H9 (cell line): ENCODE measurements at regions not wholly inside any gene's neighbourhood (a gene's known extent, or its start where the extent isn't known, plus 50 kb on each side); places are given as distances from the start of the nearest gene placed in this dataset.

Experiments
- DNase-seq: peaks from one replicate; pipeline ENCODE4 v3.0.0-alpha.2; 2017
- H2AFZ ChIP-seq: one replicate; pipeline ENCODE4 v1.6.1; 2013; ENCODE audit warnings: mild to moderate bottlenecking, low read length, control low read depth, moderate library complexity
- H2AK5ac ChIP-seq: 2 replicates; pipeline ENCODE4 v1.6.1; 2013; ENCODE audit warnings: low read length, control low read depth, mixed read lengths; ENCODE audit not compliant: insufficient read length
- H2BK120ac ChIP-seq: one replicate; pipeline ENCODE4 v1.6.1; 2013; ENCODE audit warnings: low read depth, mild to moderate bottlenecking, low read length, control low read depth, inconsistent platforms; ENCODE audit not compliant: poor library complexity, severe bottlenecking
- H2BK12ac ChIP-seq: 2 replicates; pipeline ENCODE4 v1.6.1; 2013; ENCODE audit warnings: low read length, control low read depth, mixed read lengths, low read depth; ENCODE audit not compliant: insufficient read length
- H2BK15ac ChIP-seq: 2 replicates; pipeline ENCODE4 v1.6.1; 2013; ENCODE audit warnings: low read depth, low read length, control low read depth
- H2BK20ac ChIP-seq: one replicate; pipeline ENCODE4 v1.6.1; 2013; ENCODE audit warnings: low read depth, mild to moderate bottlenecking, low read length, control low read depth, inconsistent platforms; ENCODE audit not compliant: poor library complexity, severe bottlenecking
- H2BK5ac ChIP-seq: 2 replicates; pipeline ENCODE4 v1.6.1; 2013; ENCODE audit warnings: low read length, control low read depth, mixed read lengths; ENCODE audit not compliant: insufficient read length
- H3K14ac ChIP-seq: 2 replicates; pipeline ENCODE4 v1.6.1; 2013; ENCODE audit warnings: low read length, control low read depth; ENCODE audit not compliant: insufficient read depth
- H3K18ac ChIP-seq: 2 replicates; pipeline ENCODE4 v1.6.1; 2013; ENCODE audit warnings: low read depth, mild to moderate bottlenecking, mixed read lengths, low read length, control low read depth; ENCODE audit not compliant: insufficient read length
- H3K23ac ChIP-seq: 2 replicates; pipeline ENCODE4 v1.6.1; 2013; ENCODE audit warnings: low read length, control low read depth, mixed read lengths, low read depth; ENCODE audit not compliant: insufficient read length
- H3K23me2 ChIP-seq: 2 replicates; pipeline ENCODE4 v1.6.1; 2013; ENCODE audit warnings: low read depth, mild to moderate bottlenecking, mixed read lengths, low read length, control low read depth; ENCODE audit not compliant: insufficient read length, poor library complexity, severe bottlenecking
- H3K27ac ChIP-seq: 2 replicates; pipeline ENCODE4 v1.5.1; 2013; ENCODE audit warnings: low read length, control low read depth, mixed read lengths, low read depth; ENCODE audit not compliant: insufficient read length
- H3K27me3 ChIP-seq: 2 replicates; pipeline ENCODE4 v1.6.1; 2013; ENCODE audit warnings: low read length, control low read depth, inconsistent platforms; ENCODE audit not compliant: insufficient read depth
- H3K4ac ChIP-seq: 2 replicates; pipeline ENCODE4 v1.6.1; 2013; ENCODE audit warnings: low read depth, mild to moderate bottlenecking, control low read depth, inconsistent platforms, low read length, moderate library complexity
- H3K4me1 ChIP-seq: 2 replicates; pipeline ENCODE4 v1.6.1; 2013; ENCODE audit warnings: low read length, control low read depth, inconsistent platforms; ENCODE audit not compliant: insufficient read depth
- H3K4me2 ChIP-seq: 2 replicates; pipeline ENCODE4 v1.6.1; 2013; ENCODE audit warnings: low read length, control low read depth, mixed read lengths; ENCODE audit not compliant: insufficient read length, insufficient read depth
- H3K56ac ChIP-seq: 2 replicates; pipeline ENCODE4 v1.6.1; 2013; ENCODE audit warnings: low read depth, mild to moderate bottlenecking, mixed read lengths, low read length, control low read depth; ENCODE audit not compliant: insufficient read length
- H3K79me1 ChIP-seq: 2 replicates; pipeline ENCODE4 v1.6.1; 2013; ENCODE audit warnings: low read depth, mild to moderate bottlenecking, moderate library complexity, low read length, control low read depth, inconsistent platforms; ENCODE audit not compliant: insufficient read depth, poor library complexity, severe bottlenecking
- H3K79me2 ChIP-seq: 2 replicates; pipeline ENCODE4 v1.6.1; 2013; ENCODE audit warnings: low read length, control low read depth, inconsistent platforms; ENCODE audit not compliant: insufficient read depth
- H3K9ac ChIP-seq: 2 replicates; pipeline ENCODE4 v1.6.1; 2013; ENCODE audit warnings: low read length, control low read depth, mixed read lengths; ENCODE audit not compliant: insufficient read length; ENCODE audit errors: extremely low read depth
- H3K9me3 ChIP-seq: one replicate; pipeline ENCODE4 v1.6.1; 2013; ENCODE audit warnings: low read depth, low read length, inconsistent platforms; ENCODE audit not compliant: control insufficient read depth
- H3T11ph ChIP-seq: one replicate; pipeline ENCODE4 v1.6.1; 2013; ENCODE audit warnings: mild to moderate bottlenecking, low read length, control low read depth, inconsistent platforms
- H4K20me1 ChIP-seq: one replicate; pipeline ENCODE4 v1.6.1; 2013; ENCODE audit not compliant: control insufficient read depth, insufficient read length, insufficient read depth
- H4K5ac ChIP-seq: 2 replicates; pipeline ENCODE4 v1.6.1; 2013; ENCODE audit warnings: low read depth, mild to moderate bottlenecking, mixed read lengths, low read length, control low read depth; ENCODE audit not compliant: insufficient read length
- H4K8ac ChIP-seq: replicated peaks from 2 replicates; pipeline ENCODE4 v1.6.1; 2013; ENCODE audit warnings: low read length, control low read depth, mixed read lengths, low read depth; ENCODE audit not compliant: insufficient read length
- H4K91ac ChIP-seq: 2 replicates; pipeline ENCODE4 v1.6.1; 2013; ENCODE audit warnings: low read depth, mild to moderate bottlenecking, moderate library complexity, mixed read lengths, low read length, control low read depth; ENCODE audit not compliant: insufficient read length
- H3K27ac Mint-ChIP-seq, 3 experiments: 2 replicates in 2 of 3; 3 replicates in 1 of 3; pipeline ENCODE4 v1.8.0; 2020 to 2021; ENCODE audit warnings: mixed read lengths in 3 of 3, mild to moderate bottlenecking in 1 of 3, moderate library complexity in 1 of 3
- H3K27me3 Mint-ChIP-seq: 2 replicates; pipeline ENCODE4 v1.8.0; 2021; ENCODE audit warnings: low read depth, mild to moderate bottlenecking, moderate library complexity, mixed read lengths
- H3K36me3 Mint-ChIP-seq, 3 experiments: 2 replicates in 2 of 3; 3 replicates in 1 of 3; pipeline ENCODE4 v1.8.0; 2020 to 2021; ENCODE audit warnings: low read depth in 3 of 3, mixed read lengths in 3 of 3; ENCODE audit not compliant: insufficient read depth in 1 of 3
- H3K4me1 Mint-ChIP-seq, 2 experiments: 2 replicates each; pipeline ENCODE4 v1.8.0; 2020; ENCODE audit warnings: mixed read lengths in 2 of 2
- H3K4me3 Mint-ChIP-seq, 2 experiments: 2 replicates in 1 of 2; 3 replicates in 1 of 2; pipeline ENCODE4 v1.8.0; 2020 to 2021; ENCODE audit warnings: mild to moderate bottlenecking in 2 of 2, mixed read lengths in 2 of 2, moderate library complexity in 1 of 2
- H3K9me3 Mint-ChIP-seq, 2 experiments: 2 replicates in 1 of 2; 3 replicates in 1 of 2; pipeline ENCODE4 v1.8.0; 2020; ENCODE audit warnings: mild to moderate bottlenecking in 2 of 2, mixed read lengths in 2 of 2, moderate library complexity in 1 of 2
- TF ChIP-seq, protein P1 (sequence below): fragments of 200-600 bp; sonication (generic); conservative IDR thresholded peaks from 3 replicates; pipeline ENCODE4 v1.8.0; 2021; ENCODE audit warnings: antibody characterized with exemption, mild to moderate bottlenecking

DNA sequence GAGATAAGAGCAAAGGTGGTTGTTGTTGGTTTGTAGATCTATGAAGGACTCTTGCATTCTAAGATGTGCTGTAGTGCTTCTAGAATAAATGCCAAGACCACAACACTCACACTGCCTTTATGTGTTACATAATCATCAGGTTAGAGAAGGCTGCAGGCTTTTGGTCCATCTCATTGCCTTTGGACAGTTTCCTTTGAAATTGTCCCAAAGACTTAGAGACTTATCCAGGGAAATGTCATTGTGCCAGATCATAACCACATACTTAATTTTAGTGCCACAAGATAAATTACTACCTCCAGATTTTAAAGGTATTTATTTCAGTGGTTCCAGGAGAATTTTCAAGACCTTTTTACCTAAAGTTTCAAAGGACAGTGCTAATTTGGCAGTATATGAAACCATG, 666.6 kb upstream of the CITED2 start:
- no peak overlapping the region for H3K27ac ChIP-seq
- H3K4ac ChIP-seq = no peak overlapping the region
- no peak overlapping the region for H2BK12ac ChIP-seq
- H3K9me3 ChIP-seq = no peaks in the 10 kb centered on the region
- no peaks in the 10 kb centered on the region for H3K23me2 ChIP-seq
- no peak overlapping the region for H4K91ac ChIP-seq
- no peaks in the 10 kb centered on the region for H3K79me2 ChIP-seq
- TF ChIP-seq, protein P1, sequence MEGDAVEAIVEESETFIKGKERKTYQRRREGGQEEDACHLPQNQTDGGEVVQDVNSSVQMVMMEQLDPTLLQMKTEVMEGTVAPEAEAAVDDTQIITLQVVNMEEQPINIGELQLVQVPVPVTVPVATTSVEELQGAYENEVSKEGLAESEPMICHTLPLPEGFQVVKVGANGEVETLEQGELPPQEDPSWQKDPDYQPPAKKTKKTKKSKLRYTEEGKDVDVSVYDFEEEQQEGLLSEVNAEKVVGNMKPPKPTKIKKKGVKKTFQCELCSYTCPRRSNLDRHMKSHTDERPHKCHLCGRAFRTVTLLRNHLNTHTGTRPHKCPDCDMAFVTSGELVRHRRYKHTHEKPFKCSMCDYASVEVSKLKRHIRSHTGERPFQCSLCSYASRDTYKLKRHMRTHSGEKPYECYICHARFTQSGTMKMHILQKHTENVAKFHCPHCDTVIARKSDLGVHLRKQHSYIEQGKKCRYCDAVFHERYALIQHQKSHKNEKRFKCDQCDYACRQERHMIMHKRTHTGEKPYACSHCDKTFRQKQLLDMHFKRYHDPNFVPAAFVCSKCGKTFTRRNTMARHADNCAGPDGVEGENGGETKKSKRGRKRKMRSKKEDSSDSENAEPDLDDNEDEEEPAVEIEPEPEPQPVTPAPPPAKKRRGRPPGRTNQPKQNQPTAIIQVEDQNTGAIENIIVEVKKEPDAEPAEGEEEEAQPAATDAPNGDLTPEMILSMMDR = no peak
- no peak overlapping the region for H2BK5ac ChIP-seq
- no peak overlapping the region for H3K4me2 ChIP-seq
- no peaks in the 10 kb centered on the region for H3K27me3 ChIP-seq
- no peak overlapping the region for H4K5ac ChIP-seq
- no peak overlapping the region for H2BK120ac ChIP-seq
- no peaks in the 10 kb centered on the region for H4K20me1 ChIP-seq
- H3K27ac Mint-ChIP-seq = no peak overlapping the region
- no peaks in the 10 kb centered on the region; a peak in 2 of 5 replicates for H3K9me3 Mint-ChIP-seq
- H2AFZ ChIP-seq = no peak overlapping the region
- no peak overlapping the region for H3K9ac ChIP-seq
- H3K4me3 Mint-ChIP-seq = no peak overlapping the region
- H3K56ac ChIP-seq = no peak overlapping the region
- H3K4me1 Mint-ChIP-seq = peaks cover 8 to 10% of the 10 kb centered on the region in 2 experiments
- H2BK15ac ChIP-seq = no peak overlapping the region
- no peak overlapping the region for H3K18ac ChIP-seq
- no peak overlapping the region for H2BK20ac ChIP-seq
- H3K36me3 Mint-ChIP-seq = peaks cover 0 to 6% (median 0%) of the 10 kb centered on the region in 3 experiments; a peak in 3 of 7 replicates
- H3K27me3 Mint-ChIP-seq = no peaks in the 10 kb centered on the region
- H2AK5ac ChIP-seq = no peak overlapping the region
- H3K4me1 ChIP-seq = no peaks in the 10 kb centered on the region
- no peak overlapping the region for H4K8ac ChIP-seq
- no peak overlapping the region for H3K14ac ChIP-seq
- H3T11ph ChIP-seq = no peak overlapping the region
- no peaks in the 10 kb centered on the region for H3K79me1 ChIP-seq
- DNase-seq = no peak
- H3K23ac ChIP-seq = no peak overlapping the region
